Fibroblast of pulmonary artery (primary cell): ENCODE measurements at regions not wholly inside any gene's neighbourhood (a gene's known extent, or its start where the extent isn't known, plus 50 kb on each side); places are given as distances from the start of the nearest gene placed in this dataset.

Source experiments
- DNase-seq: peaks from one replicate; pipeline ENCODE4 v3.0.0-alpha.2; 2010; ENCODE audit warnings: low read depth
- H3K4me3 ChIP-seq: replicated peaks from 2 replicates; pipeline ENCODE4 v1.5.1; 2011; ENCODE audit warnings: low read depth, mild to moderate bottlenecking, control low read depth, low read length, moderate library complexity
- CTCF ChIP-seq: IDR thresholded peaks from 2 replicates; pipeline ENCODE4 v1.5.1; 2011; ENCODE audit warnings: mild to moderate bottlenecking, control low read depth, low read length, inconsistent platforms; ENCODE audit errors: missing control alignments

DNA sequence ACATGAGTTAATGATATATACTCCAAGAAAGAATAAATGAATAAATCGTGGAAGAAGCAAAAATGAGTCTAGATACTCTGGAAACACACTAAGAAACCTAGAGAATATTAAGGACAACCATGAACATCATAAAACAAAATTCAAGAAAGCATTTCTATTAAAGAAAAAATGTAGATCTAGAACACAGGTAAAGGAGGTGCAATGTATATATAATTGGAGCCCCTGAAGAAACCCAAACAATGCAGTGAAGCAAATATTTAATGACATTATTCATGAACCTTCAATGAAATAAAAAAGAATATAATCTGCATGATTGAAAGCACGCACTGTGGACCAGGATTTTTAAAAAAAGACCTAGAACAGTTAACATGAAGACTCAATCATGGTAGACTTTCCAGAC, 150.1 kb downstream of the ATPSCKMT start:
- DNase-seq, result no peak
- H3K4me3 ChIP-seq, result no peak overlapping the region
- no peak for TF ChIP-seq CTCF

- no peak for DNase-seq
Measured at GRCh38 chr5:10091701-10092100, 158.0 kb downstream of the ATPSCKMT start.

DNA sequence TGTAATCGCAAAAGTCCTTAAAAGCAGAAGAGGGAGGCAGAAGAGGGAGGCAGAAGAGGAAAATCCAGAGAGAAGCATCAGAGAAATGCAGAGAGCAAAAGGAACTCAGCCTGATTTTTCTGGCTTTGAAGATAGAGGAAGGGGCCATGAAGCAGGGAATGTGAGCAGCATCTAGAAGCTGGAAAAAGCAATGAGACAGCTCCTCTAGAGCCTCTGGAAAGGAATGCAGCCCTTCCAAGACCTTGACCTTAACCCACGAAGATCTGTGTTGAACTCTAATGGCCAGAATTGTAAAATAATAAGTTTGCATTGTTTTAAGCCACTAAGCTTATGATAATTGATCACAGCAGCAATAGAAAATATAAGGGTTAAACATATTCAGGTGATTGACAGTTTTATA, 159.6 kb downstream of the ATPSCKMT start:
- H3K4me3 ChIP-seq, result no peak overlapping the region

More at GRCh38 chr5:10091701-10092100, 158.0 kb downstream of the ATPSCKMT start:
- H3K4me3 ChIP-seq, result no peak overlapping the region
- no peak for TF ChIP-seq CTCF

GRCh38 chr5:10085185-10085584, 164.5 kb downstream of the ATPSCKMT start:
- H3K4me3 ChIP-seq, result no peak overlapping the region
- no peak for DNase-seq
- no peak for TF ChIP-seq CTCF

More for the DNA sequence above, 159.6 kb downstream of the ATPSCKMT start:
- no peak for TF ChIP-seq CTCF
- DNase-seq, result no peak

DNA sequence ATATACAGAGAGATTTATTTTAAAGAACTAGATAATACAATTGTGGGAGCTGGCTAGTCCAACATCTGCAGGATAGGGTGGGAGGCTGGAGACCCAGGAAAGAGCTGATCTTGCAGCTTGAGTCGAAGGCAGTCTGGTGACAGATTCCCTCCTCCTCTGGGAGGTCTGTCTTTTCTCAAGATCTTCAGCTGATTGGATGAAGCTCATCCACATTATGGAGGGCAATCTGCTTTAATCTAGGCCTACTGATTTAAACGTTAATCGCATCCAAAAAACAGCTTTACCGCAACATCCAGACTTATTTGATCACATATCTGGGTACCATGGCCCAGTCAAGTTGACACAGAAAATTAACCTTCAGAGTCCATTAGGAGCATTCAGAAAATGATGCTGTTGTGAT, 168.1 kb downstream of the ATPSCKMT start:
- no peak overlapping the region for H3K4me3 ChIP-seq
- TF ChIP-seq CTCF, result no peak
- DNase-seq, result no peak

DNA sequence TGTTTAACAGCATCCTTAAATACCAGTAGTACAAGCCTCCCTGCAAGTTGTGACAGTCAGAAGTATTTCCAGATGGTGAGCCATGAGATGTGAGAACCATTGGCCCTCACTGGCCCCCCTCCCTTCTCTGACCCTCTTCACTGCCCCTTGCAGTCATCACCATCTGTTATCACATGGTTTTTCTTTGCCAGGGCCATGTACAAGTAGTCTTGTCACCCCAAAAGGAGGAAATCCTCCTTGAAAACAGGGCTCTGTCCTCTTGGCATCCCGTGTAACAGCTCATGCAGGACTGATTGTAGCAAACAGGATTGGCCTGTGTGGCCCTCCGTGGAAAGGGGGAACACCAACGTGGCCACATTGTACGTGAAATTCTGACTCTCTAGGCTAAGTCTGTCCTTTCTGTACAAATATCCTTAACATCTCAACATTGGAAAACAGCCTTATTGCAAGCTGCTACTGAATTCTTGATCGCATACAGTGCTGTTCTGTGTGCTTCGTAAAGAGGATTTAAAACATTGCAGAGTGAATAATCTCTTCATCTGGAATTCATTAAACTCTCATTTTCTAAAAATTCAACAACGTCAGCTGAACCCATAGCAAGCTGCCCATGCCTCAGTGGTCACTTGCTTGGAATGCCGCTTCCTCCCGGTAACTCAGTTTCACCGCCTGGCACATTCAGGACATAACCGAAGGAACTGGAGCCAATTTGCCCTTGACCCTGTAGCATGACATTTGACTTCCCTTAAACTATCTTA, 171.7 kb downstream of the ATPSCKMT start:
- no peak for TF ChIP-seq CTCF
- DNase-seq, result no peak
- no peak overlapping the region for H3K4me3 ChIP-seq
